ENCODE measurements at regions not wholly inside any gene's neighbourhood (a gene's known extent, or its start where the extent isn't known, plus 50 kb on each side); places are given as distances from the start of the nearest gene placed in this dataset.

GRCh38 chr4:54547299-54548097 lies 110.3 kb upstream of the KIT start:
- Histone ChIP-seq H2AFZ (ENCODE audit: low read depth, low read length) (no peak overlapping the region), H3K27ac (ENCODE audit: low read length) (no peak overlapping the region), H3F3A (ENCODE audit: insufficient read depth, low read length, poor library complexity, severe bottlenecking) (no peaks in the 10 kb centered on the region), H3K79me2 (replicated peaks; ENCODE audit: insufficient read depth, low read length) (no peaks in the 10 kb centered on the region), H3K27me3 (ENCODE audit: insufficient read depth, low read depth, low read length) (no peaks in the 10 kb centered on the region), H4K20me1 (ENCODE audit: insufficient read depth) (no peaks in the 10 kb centered on the region), H3K9me3 (ENCODE audit: low read length) (no peaks in the 10 kb centered on the region), H3K9ac (ENCODE audit: low read length) (no peak overlapping the region), H3K4me2 (ENCODE audit: low read length) (no peak overlapping the region), H3K36me3 (ENCODE audit: insufficient read depth, low read length) (no peaks in the 10 kb centered on the region), H3K4me3 (ENCODE audit: low read length) (no peak overlapping the region), H3K9me2 (ENCODE audit: insufficient read depth, low read length) (no peaks in the 10 kb centered on the region)
- no peak for TF ChIP-seq RAD21 (conservative IDR thresholded peaks at IDR 0.05)

- no peaks in the 10 kb centered on the region for H3K36me3 ChIP-seq (ENCODE audit: insufficient read depth, low read length)
- no peaks in the 10 kb centered on the region for H3K27me3 ChIP-seq (ENCODE audit: insufficient read depth, low read depth, low read length)
- H3K79me2 ChIP-seq (replicated peaks; ENCODE audit: insufficient read depth, low read length): no peaks in the 10 kb centered on the region
- H3K4me3 ChIP-seq (ENCODE audit: low read length): no peak overlapping the region
- no peak overlapping the region for H3K9ac ChIP-seq (ENCODE audit: low read length)
- no peaks in the 10 kb centered on the region for H4K20me1 ChIP-seq (ENCODE audit: insufficient read depth)
- H3K27ac ChIP-seq (ENCODE audit: low read length): no peak overlapping the region
- no peak overlapping the region for H3K4me2 ChIP-seq (ENCODE audit: low read length)
- H3F3A ChIP-seq (ENCODE audit: insufficient read depth, low read length, poor library complexity, severe bottlenecking): no peaks in the 10 kb centered on the region
- H3K9me2 ChIP-seq (ENCODE audit: insufficient read depth, low read length): no peaks in the 10 kb centered on the region
- no peaks in the 10 kb centered on the region for H3K9me3 ChIP-seq (ENCODE audit: low read length)
- TF ChIP-seq MXI1 (conservative IDR thresholded peaks at IDR 0.05; ENCODE audit: poor library complexity, severe bottlenecking) (no peak), POLR2AphosphoS5 (IDR thresholded peaks at IDR 0.05) (no peak), REST (IDR thresholded peaks at IDR 0.05; ENCODE audit: borderline replicate concordance) (no peak), RAD21 (conservative IDR thresholded peaks at IDR 0.05) (no peak), SMC3 (conservative IDR thresholded peaks at IDR 0.05; ENCODE audit: poor library complexity) (no peak), CTCF (IDR thresholded peaks at IDR 0.05; ENCODE audit: poor library complexity, severe bottlenecking) (no peak)
- no peak overlapping the region for H2AFZ ChIP-seq (ENCODE audit: low read depth, low read length)
Measured at GRCh38 chr4:54548098-54548620, 109.6 kb upstream of the KIT start.

DNA sequence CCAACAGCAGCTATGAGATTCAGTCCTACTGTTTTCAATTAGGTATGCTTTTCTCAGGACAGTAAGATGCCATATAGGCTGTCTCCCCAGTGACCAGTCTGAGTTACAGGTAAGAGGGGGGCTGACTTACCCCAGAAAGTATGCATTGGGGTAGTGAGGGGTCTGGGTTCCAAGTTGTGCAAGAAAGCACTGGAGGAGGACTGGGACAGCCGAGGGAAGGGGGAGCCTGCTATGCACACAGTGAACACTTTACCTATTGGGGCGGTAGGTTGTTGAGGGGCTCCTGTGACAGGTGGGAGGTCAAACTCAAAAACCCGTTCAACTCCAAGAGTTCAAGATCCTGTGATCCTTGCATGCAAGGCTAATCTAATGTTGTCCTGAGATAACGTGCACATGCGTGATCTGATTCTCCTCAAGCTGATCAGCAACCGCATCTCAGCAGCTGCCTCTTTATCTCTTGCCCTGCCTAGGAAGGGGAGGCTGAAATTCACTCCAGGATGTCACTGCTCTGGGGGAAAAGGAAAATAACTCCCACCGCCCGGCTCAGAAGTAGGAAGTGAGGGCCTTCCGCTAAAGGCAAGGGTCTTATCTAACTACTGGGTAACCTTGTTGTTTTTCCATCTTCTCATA lies 108.8 kb upstream of the KIT start:
- H3K9me3 ChIP-seq (ENCODE audit: low read length): no peaks in the 10 kb centered on the region
- H3K27ac ChIP-seq (ENCODE audit: low read length): no peak overlapping the region
- H4K20me1 ChIP-seq (ENCODE audit: insufficient read depth): no peaks in the 10 kb centered on the region
- no peaks in the 10 kb centered on the region for H3K79me2 ChIP-seq (replicated peaks; ENCODE audit: insufficient read depth, low read length)
- no peaks in the 10 kb centered on the region for H3K36me3 ChIP-seq (ENCODE audit: insufficient read depth, low read length)
- no peaks in the 10 kb centered on the region for H3K9me2 ChIP-seq (ENCODE audit: insufficient read depth, low read length)
- H2AFZ ChIP-seq (ENCODE audit: low read depth, low read length): no peak overlapping the region
- no peak overlapping the region for H3K4me2 ChIP-seq (ENCODE audit: low read length)
- H3K9ac ChIP-seq (ENCODE audit: low read length): no peak overlapping the region
- no peaks in the 10 kb centered on the region for H3F3A ChIP-seq (ENCODE audit: insufficient read depth, low read length, poor library complexity, severe bottlenecking)
- no peak overlapping the region for H3K4me3 ChIP-seq (ENCODE audit: low read length)
- no peaks in the 10 kb centered on the region for H3K27me3 ChIP-seq (ENCODE audit: insufficient read depth, low read depth, low read length)
- no peak for TF ChIP-seq CTCF (IDR thresholded peaks at IDR 0.05; ENCODE audit: poor library complexity, severe bottlenecking)
- TF ChIP-seq EZH2 (IDR thresholded peaks at IDR 0.05; ENCODE audit: borderline replicate concordance, insufficient read depth, low read length, poor library complexity, severe bottlenecking): no peak
- no peak for TF ChIP-seq TAF1 (IDR thresholded peaks at IDR 0.05; ENCODE audit: low read depth)
- no peak for TF ChIP-seq SMC3 (conservative IDR thresholded peaks at IDR 0.05; ENCODE audit: poor library complexity)
- no peak for TF ChIP-seq REST (IDR thresholded peaks at IDR 0.05; ENCODE audit: borderline replicate concordance)
- TF ChIP-seq POLR2AphosphoS5 (IDR thresholded peaks at IDR 0.05): no peak
- TF ChIP-seq RAD21 (conservative IDR thresholded peaks at IDR 0.05): no peak

Measured in neural cell (in vitro differentiated cells).